OCI-LY3 (cell line): ENCODE measurements at regions not wholly inside any gene's neighbourhood (a gene's known extent, or its start where the extent isn't known, plus 50 kb on each side); places are given as distances from the start of the nearest gene placed in this dataset.

Experiments used
- EZH2phosphoT487 ChIP-seq: fragments of 200-600 bp; shearing (Covaris generic); IDR thresholded peaks from 2 replicates; pipeline ENCODE4 v1.6.1; 2018; ENCODE audit warnings: antibody characterized with exemption, mixed run types, low read depth
- TF ChIP-seq, protein P1 (sequence below): fragments of 200-600, 300-600 bp; sonication (generic); IDR thresholded peaks from 2 replicates; pipeline ENCODE4 v1.5.1; 2014; ENCODE audit warnings: antibody characterized with exemption, low read length, low read depth

DNA sequence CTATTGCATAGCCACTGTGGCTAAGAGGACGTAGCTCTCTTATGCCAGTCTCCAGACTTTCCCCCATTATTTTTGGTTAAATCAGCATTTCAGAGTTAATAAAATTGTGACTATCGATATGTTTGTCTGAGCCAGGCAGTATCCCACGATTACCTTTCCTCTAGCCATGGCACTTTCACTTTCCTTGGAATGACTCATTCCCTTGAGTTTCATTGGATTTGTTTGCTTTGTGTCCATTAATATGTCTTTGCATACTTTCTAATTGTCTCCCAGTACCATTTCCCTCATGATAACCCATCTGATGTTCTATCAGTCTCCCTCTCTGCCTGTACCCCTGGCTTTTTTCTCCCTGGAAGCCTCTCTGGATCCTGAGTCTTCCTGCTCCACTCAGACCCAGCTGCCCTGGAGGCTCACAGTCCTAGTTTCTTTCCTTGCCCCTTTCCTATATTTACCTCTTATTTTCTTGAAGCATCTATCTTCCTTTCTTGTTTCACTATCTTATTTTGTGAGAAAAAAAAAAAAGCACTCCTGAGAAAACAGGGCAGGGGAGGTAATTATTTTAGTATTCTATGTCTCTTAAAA lies 126.1 kb downstream of the MTX2 start:
- TF ChIP-seq, protein P1, sequence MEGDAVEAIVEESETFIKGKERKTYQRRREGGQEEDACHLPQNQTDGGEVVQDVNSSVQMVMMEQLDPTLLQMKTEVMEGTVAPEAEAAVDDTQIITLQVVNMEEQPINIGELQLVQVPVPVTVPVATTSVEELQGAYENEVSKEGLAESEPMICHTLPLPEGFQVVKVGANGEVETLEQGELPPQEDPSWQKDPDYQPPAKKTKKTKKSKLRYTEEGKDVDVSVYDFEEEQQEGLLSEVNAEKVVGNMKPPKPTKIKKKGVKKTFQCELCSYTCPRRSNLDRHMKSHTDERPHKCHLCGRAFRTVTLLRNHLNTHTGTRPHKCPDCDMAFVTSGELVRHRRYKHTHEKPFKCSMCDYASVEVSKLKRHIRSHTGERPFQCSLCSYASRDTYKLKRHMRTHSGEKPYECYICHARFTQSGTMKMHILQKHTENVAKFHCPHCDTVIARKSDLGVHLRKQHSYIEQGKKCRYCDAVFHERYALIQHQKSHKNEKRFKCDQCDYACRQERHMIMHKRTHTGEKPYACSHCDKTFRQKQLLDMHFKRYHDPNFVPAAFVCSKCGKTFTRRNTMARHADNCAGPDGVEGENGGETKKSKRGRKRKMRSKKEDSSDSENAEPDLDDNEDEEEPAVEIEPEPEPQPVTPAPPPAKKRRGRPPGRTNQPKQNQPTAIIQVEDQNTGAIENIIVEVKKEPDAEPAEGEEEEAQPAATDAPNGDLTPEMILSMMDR, result no peak
- TF ChIP-seq EZH2phosphoT487, result no peak
